OCI-LY7 (cell line): ENCODE measurements at regions not wholly inside any gene's neighbourhood (a gene's known extent, or its start where the extent isn't known, plus 50 kb on each side); places are given as distances from the start of the nearest gene placed in this dataset.

Experiments used
- BruUV-seq: library from RNA; stranded (reverse); fragments of 400-500 nt; replicated peaks from 2 replicates; lab custom pipeline; 2021; lab: Mats Ljungman, UMichigan
- CTCF ChIA-PET: fragments of 300-600 bp; sonication (Branson Sonifier 250); formaldehyde crosslinking; loops from one replicate; lab custom pipeline; 2022; ENCODE audit warnings: antibody characterized with exemption; ENCODE audit not compliant: unreplicated experiment; lab: Charles Lee
- POLR2A ChIA-PET: fragments of 300-600 bp; sonication (Branson Sonifier 250); formaldehyde crosslinking; loops from one replicate; lab custom pipeline; 2022; ENCODE audit warnings: antibody characterized with exemption; lab: Charles Lee
- DNase-seq: peaks from one replicate; pipeline ENCODE4 v3.0.0-alpha.2; 2015; ENCODE audit warnings: low spot score
- H2AFZ ChIP-seq: fragments of 200-600 bp; sonication (generic), shearing (Covaris generic); 2 replicates; pipeline ENCODE4 v1.6.1; 2014; ENCODE audit warnings: mild to moderate bottlenecking, antibody characterized with exemption, low read length, moderate library complexity
- H3K27ac ChIP-seq: fragments of 200-600 bp; sonication (generic); 2 replicates; pipeline ENCODE4 v1.5.1; 2014; ENCODE audit warnings: mixed run types, low read depth, mild to moderate bottlenecking, moderate library complexity, low read length, inconsistent platforms; ENCODE audit not compliant: poor library complexity, severe bottlenecking
- H3K36me3 ChIP-seq: fragments of 200-600 bp; sonication (generic); 2 replicates; pipeline ENCODE4 v1.6.1; 2014; ENCODE audit warnings: mild to moderate bottlenecking, antibody characterized with exemption, low read length, moderate library complexity, mixed read lengths; ENCODE audit not compliant: insufficient read depth
- H3K4me1 ChIP-seq: fragments of 200-600 bp; sonication (generic); 2 replicates; pipeline ENCODE4 v1.5.1; 2014; ENCODE audit warnings: mild to moderate bottlenecking, low read length; ENCODE audit not compliant: insufficient read depth, poor library complexity, severe bottlenecking
- H3K4me2 ChIP-seq: fragments of 200-600 bp; sonication (generic); 2 replicates; pipeline ENCODE4 v1.6.1; 2014; ENCODE audit warnings: mild to moderate bottlenecking, low read length
- H3K4me3 ChIP-seq: fragments of 200-600 bp; sonication (generic); 2 replicates; pipeline ENCODE4 v1.5.1; 2014; ENCODE audit warnings: mild to moderate bottlenecking, low read depth, low read length; ENCODE audit not compliant: poor library complexity, severe bottlenecking
- H3K79me2 ChIP-seq: fragments of 200-600 bp; sonication (generic); 2 replicates; pipeline ENCODE4 v1.6.1; 2016; ENCODE audit warnings: low read depth, mild to moderate bottlenecking, low read length, moderate library complexity, mixed read lengths; ENCODE audit not compliant: insufficient read depth
- H3K9me2 ChIP-seq: fragments of 200-600 bp; sonication (generic); 2 replicates; pipeline ENCODE4 v1.6.1; 2016; ENCODE audit warnings: mild to moderate bottlenecking, low read length, mixed read lengths; ENCODE audit not compliant: insufficient read depth
- H3K9me3 ChIP-seq: fragments of 200-600 bp; sonication (generic); 2 replicates; pipeline ENCODE4 v1.6.1; 2014; ENCODE audit warnings: mild to moderate bottlenecking, mixed run types, low read length, mixed read lengths
- H4K20me1 ChIP-seq: fragments of 200-600 bp; sonication (generic); 2 replicates; pipeline ENCODE4 v1.6.1; 2014; ENCODE audit warnings: mild to moderate bottlenecking, antibody characterized with exemption, low read length, moderate library complexity, mixed read lengths; ENCODE audit not compliant: insufficient read depth
- CTCF ChIP-seq: fragments of 200-600 bp; sonication (generic); conservative IDR thresholded peaks from 2 replicates; pipeline ENCODE4 v1.5.1; 2014; ENCODE audit warnings: mild to moderate bottlenecking, antibody characterized with exemption, low read length, moderate library complexity, mixed read lengths
- EZH2phosphoT487 ChIP-seq: fragments of 200-600 bp; sonication (generic); IDR thresholded peaks from 2 replicates; pipeline ENCODE4 v1.6.1; 2018; ENCODE audit warnings: low read depth, borderline replicate concordance, mild to moderate bottlenecking, mixed run types, antibody characterized with exemption, low read length, moderate library complexity, mixed read lengths
- intact Hi-C: fragments of 100-400 bp; cut with micrococcal nuclease; formaldehyde crosslinking; loops from one replicate; pipeline ENCODE4 v1.10.0; 2022; ENCODE audit not compliant: unreplicated experiment

DNA sequence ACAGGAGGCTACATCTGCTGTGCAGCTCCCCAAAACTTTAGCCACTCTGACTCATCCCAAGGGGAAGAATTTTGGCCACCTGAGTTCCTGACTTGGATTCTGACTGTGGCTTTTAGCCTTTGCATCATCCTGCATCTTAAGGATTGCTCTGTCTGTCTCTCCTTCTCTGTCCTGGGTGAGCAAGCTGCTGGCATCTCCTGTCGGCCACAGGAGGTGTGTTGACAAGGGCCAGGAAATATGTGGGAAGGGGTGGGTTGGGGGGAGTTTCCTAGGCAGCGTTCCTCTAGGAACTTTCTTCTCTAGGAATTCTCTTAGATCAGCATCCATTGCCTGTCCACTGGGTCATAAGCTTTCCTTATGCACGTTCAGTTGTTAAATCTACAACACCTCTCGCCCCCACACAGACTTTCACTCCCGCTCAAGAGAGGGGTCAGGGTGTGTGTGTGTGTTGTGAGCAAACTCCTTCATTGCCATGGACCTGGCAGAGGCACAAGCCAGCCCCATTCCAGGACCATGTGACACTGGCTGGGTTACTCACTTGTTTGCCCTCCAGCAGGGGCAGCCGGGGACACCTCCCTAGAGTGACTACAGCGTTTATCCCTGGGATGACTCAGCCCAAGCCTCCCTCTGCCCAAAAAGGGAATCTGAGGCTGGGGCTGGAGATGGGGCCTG, 145.0 kb upstream of the DUSP10 start:
- Histone ChIP-seq H3K27ac (no peak overlapping the region), H2AFZ (no peak overlapping the region), H3K4me2 (no peak overlapping the region), H3K9me2 (no peaks in the 10 kb centered on the region), H3K79me2 (no peaks in the 10 kb centered on the region), H4K20me1 (no peaks in the 10 kb centered on the region), H3K9me3 (no peaks in the 10 kb centered on the region), H3K4me1 (no peaks in the 10 kb centered on the region), H3K36me3 (no peaks in the 10 kb centered on the region), H3K4me3 (no peak overlapping the region)
- TF ChIP-seq EZH2phosphoT487: no peak
- DNase-seq: no peak
- CTCF ChIA-PET: no interaction called here
- POLR2A ChIA-PET: interaction anchor here (0.6 kb wide), 1 partner anchor 213 kb away, joined by 3 read pairs; no protein-coding TSS in a partner anchor
- intact Hi-C loops: no loop called here
- no TSS peak for BruUV-seq

- Histone ChIP-seq H3K9me3 (no peaks in the 10 kb centered on the region), H3K4me2 (no peak overlapping the region), H3K9me2 (no peaks in the 10 kb centered on the region), H4K20me1 (no peaks in the 10 kb centered on the region), H3K4me1 (no peaks in the 10 kb centered on the region), H2AFZ (no peak overlapping the region), H3K27ac (no peak overlapping the region), H3K4me3 (no peak overlapping the region), H3K36me3 (no peaks in the 10 kb centered on the region), H3K79me2 (no peaks in the 10 kb centered on the region)
- CTCF ChIA-PET: no interaction called here
- intact Hi-C loops: no loop called here
- DNase-seq: no peak
- no peak for TF ChIP-seq CTCF
- no peak for TF ChIP-seq EZH2phosphoT487
- BruUV-seq: no TSS peak
- POLR2A ChIA-PET: interaction anchor here (0.5 kb wide), 1 partner anchor 67 kb away, joined by 3 read pairs; no protein-coding TSS in a partner anchor
These were observed 144.4 kb upstream of the DUSP10 start for GRCh38 chr1:221886311-221886710.

DNA sequence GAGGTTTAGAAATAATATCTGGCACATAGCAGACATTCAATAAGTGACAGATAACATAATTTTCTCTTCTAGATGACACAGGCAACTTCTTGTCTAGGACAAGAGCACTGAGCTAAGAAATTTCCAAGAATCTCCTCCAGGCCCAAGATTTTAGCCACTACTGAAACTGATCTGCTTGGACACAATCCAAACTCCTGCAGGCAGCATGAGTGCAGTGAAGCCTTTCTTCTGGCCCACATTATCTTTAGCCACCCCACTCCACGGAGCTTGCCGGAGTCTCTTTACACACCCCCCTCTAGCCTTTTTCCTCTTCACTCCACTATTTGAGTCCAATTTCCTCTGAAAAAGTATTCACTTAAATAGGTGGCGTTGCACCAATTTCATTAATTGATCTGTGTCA, 142.9 kb upstream of the DUSP10 start:
- ChIA-PET CTCF (no interaction called here), POLR2A (no interaction called here)
- Histone ChIP-seq H3K27ac (no peak overlapping the region), H3K79me2 (no peaks in the 10 kb centered on the region), H3K9me3 (no peaks in the 10 kb centered on the region), H3K4me2 (no peak overlapping the region), H3K4me3 (no peak overlapping the region), H4K20me1 (no peaks in the 10 kb centered on the region), H3K9me2 (no peaks in the 10 kb centered on the region), H2AFZ (no peak overlapping the region), H3K36me3 (no peaks in the 10 kb centered on the region), H3K4me1 (no peaks in the 10 kb centered on the region)
- intact Hi-C loops: no loop called here
- DNase-seq: no peak
- no TSS peak for BruUV-seq
- TF ChIP-seq EZH2phosphoT487 (no peak), CTCF (no peak)
